GM23338 (cell line): ENCODE measurements at regions not wholly inside any gene's neighbourhood (a gene's known extent, or its start where the extent isn't known, plus 50 kb on each side); places are given as distances from the start of the nearest gene placed in this dataset.

Experiments used
- ATAC-seq: fragments of 200-7000 bp; cut with Tn5 transposase; 3 replicates; pipeline ENCODE4 v1.9.1; 2020
- DNase-seq: peaks from one replicate; pipeline ENCODE4 v3.0.0-alpha.2; 2015; ENCODE audit warnings: low spot score
- H2AFZ ChIP-seq: fragments of 200-600 bp; sonication (generic); 2 replicates; pipeline ENCODE4 v1.8.0; 2016; ENCODE audit warnings: antibody characterized with exemption, mild to moderate bottlenecking, moderate library complexity
- H3F3A ChIP-seq: fragments of 200-600 bp; sonication (generic); replicated peaks from 2 replicates; pipeline ENCODE4 v1.8.0; 2017; ENCODE audit warnings: antibody characterized with exemption, mixed run types, low read depth
- H3K27ac ChIP-seq: fragments of 200-600 bp; sonication (generic); 2 replicates; pipeline ENCODE4 v1.6.1; 2016; ENCODE audit warnings: low read depth
- H3K27me3 ChIP-seq: fragments of 200-600 bp; sonication (generic); 2 replicates; pipeline ENCODE4 v1.8.0; 2016; ENCODE audit warnings: mild to moderate bottlenecking, mixed run types, moderate library complexity; ENCODE audit not compliant: insufficient read depth
- H3K36me3 ChIP-seq: fragments of 200-600 bp; sonication (generic); 2 replicates; pipeline ENCODE4 v1.8.0; 2016; ENCODE audit warnings: mild to moderate bottlenecking; ENCODE audit not compliant: insufficient read depth
- H3K4me1 ChIP-seq: fragments of 200-600 bp; sonication (generic); 2 replicates; pipeline ENCODE4 v1.8.0; 2016; ENCODE audit warnings: mild to moderate bottlenecking, moderate library complexity; ENCODE audit not compliant: insufficient read depth
- H3K4me2 ChIP-seq: fragments of 200-600 bp; sonication (generic); 2 replicates; pipeline ENCODE4 v1.7.1; 2017; ENCODE audit warnings: mixed run types
- H3K4me3 ChIP-seq: fragments of 200-600 bp; sonication (generic); 2 replicates; pipeline ENCODE4 v1.6.1; 2016; ENCODE audit warnings: mixed run types
- H3K79me2 ChIP-seq: fragments of 200-600 bp; sonication (generic); replicated peaks from 2 replicates; pipeline ENCODE4 v1.8.0; 2017; ENCODE audit warnings: mild to moderate bottlenecking; ENCODE audit not compliant: insufficient read depth
- H3K9me2 ChIP-seq: fragments of 200-600 bp; sonication (generic); 2 replicates; pipeline ENCODE4 v1.8.0; 2017; ENCODE audit not compliant: insufficient read depth
- H4K20me1 ChIP-seq: fragments of 200-600 bp; sonication (generic); replicated peaks from 2 replicates; pipeline ENCODE4 v1.8.0; 2017; ENCODE audit warnings: mild to moderate bottlenecking; ENCODE audit not compliant: insufficient read depth
- H3K27ac Mint-ChIP-seq: 2 replicates; pipeline ENCODE4 v1.8.0; 2020; ENCODE audit warnings: inconsistent platforms, mild to moderate bottlenecking, moderate library complexity, mixed read lengths
- H3K27me3 Mint-ChIP-seq: 3 replicates; pipeline ENCODE4 v1.8.0; 2022; ENCODE audit warnings: low read depth, mild to moderate bottlenecking, moderate library complexity, mixed read lengths, inconsistent platforms; ENCODE audit not compliant: insufficient read depth, poor library complexity
- H3K36me3 Mint-ChIP-seq: 3 replicates; pipeline ENCODE4 v1.8.0; 2021; ENCODE audit warnings: low read depth, mild to moderate bottlenecking, inconsistent platforms, moderate library complexity, mixed read lengths
- H3K4me1 Mint-ChIP-seq: 3 replicates; pipeline ENCODE4 v1.8.0; 2020; ENCODE audit warnings: mild to moderate bottlenecking, inconsistent platforms, mixed read lengths
- H3K4me3 Mint-ChIP-seq: 3 replicates; pipeline ENCODE4 v1.8.0; 2021; ENCODE audit warnings: moderate library complexity, mild to moderate bottlenecking, inconsistent platforms, mixed read lengths
- H3K9me3 Mint-ChIP-seq: 3 replicates; pipeline ENCODE4 v1.8.0; 2020; ENCODE audit warnings: moderate library complexity, mild to moderate bottlenecking, inconsistent platforms, mixed read lengths
- CREB1 ChIP-seq: fragments of 250-450 bp; sonication (Bioruptor Pico); IDR thresholded peaks from 2 replicates; pipeline ENCODE4 v1.5.0; 2020; ENCODE audit warnings: low read depth, mild to moderate bottlenecking, moderate library complexity
- CTCF ChIP-seq, 2 experiments: fragments of 200-600 bp in 1 of 2; sonication (generic) in 1 of 2; conservative IDR thresholded peaks; 2 replicates each; pipeline versions ENCODE4 v1.5.1 to v1.6.1; 2016 to 2017; ENCODE audit warnings: antibody characterized with exemption in 2 of 2, low read depth in 2 of 2, mild to moderate bottlenecking in 2 of 2, moderate library complexity in 1 of 2
- EZH2 ChIP-seq: fragments of 200-600 bp; sonication (generic); IDR thresholded peaks from one replicate; pipeline ENCODE4 v1.8.0; 2017; ENCODE audit warnings: antibody characterized with exemption, mild to moderate bottlenecking, low read depth; ENCODE audit not compliant: unreplicated experiment
- EZH2phosphoT487 ChIP-seq: fragments of 200-600 bp; sonication (generic); IDR thresholded peaks from one replicate; pipeline ENCODE4 v1.8.1; 2018; ENCODE audit warnings: antibody characterized with exemption; ENCODE audit not compliant: unreplicated experiment
- JUNB ChIP-seq: IDR thresholded peaks from one replicate; pipeline ENCODE4 v1.6.1; 2016; ENCODE audit warnings: antibody characterized with exemption; ENCODE audit not compliant: unreplicated experiment
- NANOG ChIP-seq: IDR thresholded peaks from 2 replicates; pipeline ENCODE4 v1.6.1; 2016; ENCODE audit warnings: antibody characterized with exemption, borderline replicate concordance
- POLR2AphosphoS5 ChIP-seq: IDR thresholded peaks from 2 replicates; pipeline ENCODE4 v1.6.1; 2016; ENCODE audit warnings: antibody characterized with exemption, low read depth
- REST ChIP-seq: IDR thresholded peaks from one replicate; pipeline ENCODE4 v1.6.1; 2018; ENCODE audit warnings: antibody characterized with exemption; ENCODE audit not compliant: unreplicated experiment
- STAT1 ChIP-seq: IDR thresholded peaks from one replicate; pipeline ENCODE4 v1.6.1; 2016; ENCODE audit warnings: antibody characterized with exemption; ENCODE audit not compliant: unreplicated experiment
- ZNF114 ChIP-seq: fragments of 250-450 bp; sonication (Bioruptor Pico); IDR thresholded peaks from 2 replicates; pipeline ENCODE4 v1.5.0; 2020; ENCODE audit warnings: mild to moderate bottlenecking, moderate library complexity
- ZNF331 ChIP-seq: fragments of 250-450 bp; sonication (Bioruptor Pico); IDR thresholded peaks from 2 replicates; pipeline ENCODE4 v1.5.0; 2020; ENCODE audit warnings: low read depth, mild to moderate bottlenecking, moderate library complexity
- ZNF462 ChIP-seq: fragments of 250-450 bp; sonication (Bioruptor Pico); IDR thresholded peaks from 2 replicates; pipeline ENCODE4 v1.5.0; 2020; ENCODE audit warnings: mild to moderate bottlenecking, moderate library complexity
- TF ChIP-seq, protein P1 (sequence below): IDR thresholded peaks from 2 replicates; pipeline ENCODE4 v1.6.1; 2016; ENCODE audit warnings: antibody characterized with exemption

DNA sequence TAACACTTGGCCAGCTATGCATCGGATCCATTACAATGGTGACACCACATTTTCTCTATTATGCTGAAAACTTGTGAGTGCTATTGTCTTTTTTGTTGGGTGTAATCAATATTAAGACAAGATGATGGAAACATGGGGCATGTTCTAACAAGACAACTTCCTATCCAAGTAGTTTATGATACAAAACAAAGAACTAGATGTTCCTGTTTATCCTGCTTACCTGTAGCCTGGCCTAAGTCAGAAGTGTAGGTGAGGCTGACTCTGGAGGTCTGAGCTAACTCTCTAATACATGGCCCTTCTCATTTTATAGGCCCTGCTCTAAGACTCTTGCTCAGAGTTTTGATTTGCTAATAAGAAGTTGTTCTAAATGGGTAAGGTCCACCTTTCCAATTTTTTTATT, 242.4 kb upstream of the STXBP5 start:
- H3K4me1 ChIP-seq: no peaks in the 10 kb centered on the region; the same call in 1 of the 2 replicates
- H3K4me3 Mint-ChIP-seq: no peak overlapping the region
- ATAC-seq (no peak), DNase-seq (no peak)
- H3K36me3 Mint-ChIP-seq: peaks cover 22% of the 10 kb centered on the region
- no peak overlapping the region for H3K27ac ChIP-seq
- peaks cover 29% of the 10 kb centered on the region for H3K9me3 Mint-ChIP-seq
- no peaks in the 10 kb centered on the region for H3K27me3 ChIP-seq
- TF ChIP-seq STAT1 (no peak), CTCF (conservative IDR thresholded peaks at IDR 0.05; ENCODE audit: low read depth in 2 of 2) (no peak), EZH2phosphoT487 (no peak), CREB1 (CRISPR knock-in tag) (no peak), REST (no peak), ZNF331 (no peak), JUNB (no peak), EZH2 (no peak), NANOG (no peak), ZNF114 (CRISPR knock-in tag) (no peak), POLR2AphosphoS5 (no peak), ZNF462 (CRISPR knock-in tag) (no peak)
- TF ChIP-seq, protein P1, sequence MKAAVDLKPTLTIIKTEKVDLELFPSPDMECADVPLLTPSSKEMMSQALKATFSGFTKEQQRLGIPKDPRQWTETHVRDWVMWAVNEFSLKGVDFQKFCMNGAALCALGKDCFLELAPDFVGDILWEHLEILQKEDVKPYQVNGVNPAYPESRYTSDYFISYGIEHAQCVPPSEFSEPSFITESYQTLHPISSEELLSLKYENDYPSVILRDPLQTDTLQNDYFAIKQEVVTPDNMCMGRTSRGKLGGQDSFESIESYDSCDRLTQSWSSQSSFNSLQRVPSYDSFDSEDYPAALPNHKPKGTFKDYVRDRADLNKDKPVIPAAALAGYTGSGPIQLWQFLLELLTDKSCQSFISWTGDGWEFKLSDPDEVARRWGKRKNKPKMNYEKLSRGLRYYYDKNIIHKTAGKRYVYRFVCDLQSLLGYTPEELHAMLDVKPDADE: no peak
- H3K79me2 ChIP-seq: no peaks in the 10 kb centered on the region
- peaks cover 5% of the 10 kb centered on the region; the same call in 1 of the 3 replicates for H3K4me1 Mint-ChIP-seq
- no peak overlapping the region for H3K4me3 ChIP-seq
- H3K27me3 Mint-ChIP-seq: no peaks in the 10 kb centered on the region
- H3K9me2 ChIP-seq: no peaks in the 10 kb centered on the region
- H3K4me2 ChIP-seq: no peak overlapping the region
- H2AFZ ChIP-seq: no peak overlapping the region
- no peaks in the 10 kb centered on the region for H4K20me1 ChIP-seq
- H3F3A ChIP-seq: no peaks in the 10 kb centered on the region
- H3K27ac Mint-ChIP-seq: no peak overlapping the region
- H3K36me3 ChIP-seq: no peaks in the 10 kb centered on the region
